ENCODE measurements at regions not wholly inside any gene's neighbourhood (a gene's known extent, or its start where the extent isn't known, plus 50 kb on each side); places are given as distances from the start of the nearest gene placed in this dataset.

GRCh38 chrX:16427668-16428067, 222.3 kb upstream of the S100G start:
- Histone ChIP-seq H3K36me3 (ENCODE audit: control insufficient read depth in 2 of 2, insufficient read depth in 2 of 2, low read length in 1 of 2) (no peaks in the 10 kb centered on the region), H3K9me3 (replicated peaks; ENCODE audit: control insufficient read depth, insufficient read depth, low read length) (no peaks in the 10 kb centered on the region), H3K9ac (ENCODE audit: control insufficient read depth, insufficient read depth, low read length) (no peak overlapping the region), H3K4me3 (no peak overlapping the region), H4K20me1 (ENCODE audit: control insufficient read depth, insufficient read depth) (no peaks in the 10 kb centered on the region), H3K4me2 (ENCODE audit: control insufficient read depth, insufficient read depth) (no peak overlapping the region), H2AFZ (ENCODE audit: control insufficient read depth, low read depth, low read length) (no peak overlapping the region), H3K4me1 (ENCODE audit: control insufficient read depth, insufficient read depth, low read length) (no peaks in the 10 kb centered on the region), H3K27me3 (replicated peaks in 1 of 2; ENCODE audit: control insufficient read depth in 2 of 2, insufficient read depth in 2 of 2, low read length in 1 of 2) (peaks cover 0 to 12% of the 10 kb centered on the region in 2 experiments; a peak in 2 of 4 replicates), H3K27ac (ENCODE audit: control insufficient read depth, insufficient read depth) (no peak overlapping the region), H3K79me2 (ENCODE audit: control insufficient read depth, insufficient read depth, low read length) (no peaks in the 10 kb centered on the region)
- no peak for ATAC-seq
- no peak for FAIRE-seq
- ChIA-PET CTCF (no interaction called here), RAD21 (ENCODE audit: unreplicated experiment) (no interaction called here), SMC1A (ENCODE audit: uncharacterized antibody, unreplicated experiment) (no interaction called here), POLR2A (interaction anchor here (0.7 kb wide), 1 partner anchor 648 kb away, joined by 6 read pairs; no protein-coding TSS in a partner anchor)
- 33% methylated on average over 3 of the region's 3 CpGs for WGBS (ENCODE audit: insufficient coverage, insufficient replicate concordance, low lambda C conversion rate, missing lambda C conversion rate)
- intact Hi-C loops (cut with micrococcal nuclease; ENCODE audit: unreplicated experiment), result no loop called here
- no peak for DNase-seq (ENCODE audit: low read depth, low spot score)
- in situ Hi-C loops (cut with MboI), result no loop called here
- TF ChIP-seq E2F8 (IDR thresholded peaks at IDR 0.05; ENCODE audit: low read depth, partially characterized antibody), result no peak
- peak; percentile 48; the same call in 1 of the 2 replicates for TF ChIP-seq SPI1 (IDR thresholded peaks at IDR 0.05; ENCODE audit: borderline replicate concordance, insufficient read depth, low read depth, low read length)
- no TSS peak for BruUV-seq (replicated peaks)

GRCh38 chrX:16429406-16429805, 220.6 kb upstream of the S100G start:
- Histone ChIP-seq H3K4me2 (ENCODE audit: control insufficient read depth, insufficient read depth) (no peak overlapping the region), H4K20me1 (ENCODE audit: control insufficient read depth, insufficient read depth) (no peaks in the 10 kb centered on the region), H3K4me3 (no peak overlapping the region), H2AFZ (ENCODE audit: control insufficient read depth, low read depth, low read length) (no peak overlapping the region), H3K9ac (ENCODE audit: control insufficient read depth, insufficient read depth, low read length) (no peak overlapping the region), H3K9me3 (replicated peaks; ENCODE audit: control insufficient read depth, insufficient read depth, low read length) (no peaks in the 10 kb centered on the region), H3K27ac (ENCODE audit: control insufficient read depth, insufficient read depth) (no peak overlapping the region), H3K27me3 (replicated peaks in 1 of 2; ENCODE audit: control insufficient read depth in 2 of 2, insufficient read depth in 2 of 2, low read length in 1 of 2) (peaks cover 0 to 9% of the 10 kb centered on the region in 2 experiments; a peak in 2 of 4 replicates), H3K4me1 (ENCODE audit: control insufficient read depth, insufficient read depth, low read length) (no peaks in the 10 kb centered on the region), H3K36me3 (ENCODE audit: control insufficient read depth in 2 of 2, insufficient read depth in 2 of 2, low read length in 1 of 2) (no peaks in the 10 kb centered on the region), H3K79me2 (ENCODE audit: control insufficient read depth, insufficient read depth, low read length) (no peaks in the 10 kb centered on the region)
- FAIRE-seq (no peak), DNase-seq (ENCODE audit: low read depth, low spot score) (no peak), ATAC-seq (no peak)
- WGBS (ENCODE audit: insufficient coverage, insufficient replicate concordance, low lambda C conversion rate, missing lambda C conversion rate), result 0% methylated on average over 4 of the region's 4 CpGs
- POLR2A ChIA-PET, result no interaction called here
- in situ Hi-C loops (cut with MboI), result no loop called here
- RAD21 ChIA-PET (ENCODE audit: unreplicated experiment), result interaction anchor here (0.7 kb wide), 1 partner anchor 22 kb away, joined by 3 read pairs; no protein-coding TSS in a partner anchor
- CTCF ChIA-PET, result interaction anchor here (0.7 kb wide), 1 partner anchor 265 kb away, joined by 3 read pairs; no protein-coding TSS in a partner anchor
- BruUV-seq (replicated peaks), result no TSS peak
- intact Hi-C loops (cut with micrococcal nuclease; ENCODE audit: unreplicated experiment), result no loop called here
- SMC1A ChIA-PET (ENCODE audit: uncharacterized antibody, unreplicated experiment), result no interaction called here
- no peak for TF ChIP-seq PKNOX1 (IDR thresholded peaks at IDR 0.05)
- TF ChIP-seq MXI1 (IDR thresholded peaks at IDR 0.05; ENCODE audit: low read depth, low read length), result no peak
- no peak for TF ChIP-seq NFXL1 (IDR thresholded peaks at IDR 0.05; ENCODE audit: borderline replicate concordance)
- TF ChIP-seq CUX1 (IDR thresholded peaks at IDR 0.05; ENCODE audit: insufficient replicate concordance, low read depth, low read length), result no peak
- TF ChIP-seq CBFB (IDR thresholded peaks at IDR 0.05; ENCODE audit: low read depth), result no peak
- no peak for TF ChIP-seq SUZ12 (IDR thresholded peaks at IDR 0.05; ENCODE audit: unreplicated experiment)

Data from GM12878 (cell line).